ENCODE measurements at regions not wholly inside any gene's neighbourhood (a gene's known extent, or its start where the extent isn't known, plus 50 kb on each side); places are given as distances from the start of the nearest gene placed in this dataset.

- no peaks in the 10 kb centered on the region for H3K36me3 ChIP-seq (ENCODE audit: control insufficient read depth in 3 of 3, insufficient read depth in 2 of 3, low read depth in 1 of 3, low read length in 3 of 3)
- no peak overlapping the region for H3K27ac ChIP-seq (ENCODE audit: low read depth in 1 of 3, low read length in 2 of 3)
- H3K4me3 ChIP-seq (ENCODE audit: low read depth in 1 of 3, low read length in 3 of 3) = no peak overlapping the region
- no peaks in the 10 kb centered on the region for H3K4me1 ChIP-seq (ENCODE audit: control insufficient read depth in 3 of 3, insufficient read depth in 2 of 3, low read depth in 1 of 3, low read length in 2 of 3)
- H3K9me3 ChIP-seq (ENCODE audit: control insufficient read depth in 2 of 2, insufficient read depth in 1 of 2, low read depth in 1 of 2, low read length in 1 of 2) = no peaks in the 10 kb centered on the region
- no peak for DNase-seq
- peak; percentile 73 for FAIRE-seq
- H3K27me3 ChIP-seq (ENCODE audit: control insufficient read depth in 3 of 3, insufficient read depth in 3 of 3, low read length in 3 of 3) = no peaks in the 10 kb centered on the region
These were observed 197.9 kb downstream of the CALCRL start for GRCh38 chr2:187250137-187250536.

GRCh38 chr2:187233811-187234210 is 214.2 kb downstream of the CALCRL start:
- DNase-seq = no peak
- Histone ChIP-seq H3K4me3 (ENCODE audit: low read depth in 1 of 3, low read length in 3 of 3) (no peak overlapping the region), H3K36me3 (ENCODE audit: control insufficient read depth in 3 of 3, insufficient read depth in 2 of 3, low read depth in 1 of 3, low read length in 3 of 3) (no peaks in the 10 kb centered on the region), H3K27me3 (ENCODE audit: control insufficient read depth in 3 of 3, insufficient read depth in 3 of 3, low read length in 3 of 3) (no peaks in the 10 kb centered on the region), H3K27ac (ENCODE audit: low read depth in 1 of 3, low read length in 2 of 3) (no peak overlapping the region), H3K9me3 (ENCODE audit: control insufficient read depth in 2 of 2, insufficient read depth in 1 of 2, low read depth in 1 of 2, low read length in 1 of 2) (no peaks in the 10 kb centered on the region), H3K4me1 (ENCODE audit: control insufficient read depth in 3 of 3, insufficient read depth in 2 of 3, low read depth in 1 of 3, low read length in 2 of 3) (no peaks in the 10 kb centered on the region)
- WGBS, 3 donors = 85 to 90% (median 88%) methylated on average over 2 of the region's 2 CpGs
- no peak for FAIRE-seq

DNA sequence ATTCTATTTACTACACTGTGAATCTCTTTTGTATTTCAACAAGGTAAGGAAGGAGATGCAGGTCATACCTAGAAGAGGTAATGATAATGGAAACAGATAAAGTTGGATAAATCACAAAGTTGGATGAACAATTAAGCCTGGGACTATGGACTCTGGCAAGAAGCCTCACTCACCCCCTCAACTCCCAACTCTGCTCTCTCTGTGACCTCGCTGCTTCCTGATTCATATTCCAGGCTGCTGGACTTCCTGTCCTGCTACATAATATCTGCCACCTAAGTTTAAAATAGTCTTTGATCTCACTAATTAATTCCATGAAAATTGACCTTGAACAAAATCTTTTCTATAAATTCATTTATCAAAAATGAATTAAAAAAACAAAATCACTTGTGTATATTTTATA is 215.3 kb downstream of the CALCRL start:
- 32 to 63% (median 54%) methylated on average over 1 of the region's 1 CpG for WGBS, 3 donors
- Histone ChIP-seq H3K27ac (ENCODE audit: low read depth in 1 of 3, low read length in 2 of 3) (no peak overlapping the region), H3K27me3 (ENCODE audit: control insufficient read depth in 3 of 3, insufficient read depth in 3 of 3, low read length in 3 of 3) (no peaks in the 10 kb centered on the region), H3K36me3 (ENCODE audit: control insufficient read depth in 3 of 3, insufficient read depth in 2 of 3, low read depth in 1 of 3, low read length in 3 of 3) (no peaks in the 10 kb centered on the region), H3K4me1 (ENCODE audit: control insufficient read depth in 3 of 3, insufficient read depth in 2 of 3, low read depth in 1 of 3, low read length in 2 of 3) (no peaks in the 10 kb centered on the region), H3K9me3 (ENCODE audit: control insufficient read depth in 2 of 2, insufficient read depth in 1 of 2, low read depth in 1 of 2, low read length in 1 of 2) (no peaks in the 10 kb centered on the region), H3K4me3 (ENCODE audit: low read depth in 1 of 3, low read length in 3 of 3) (no peak overlapping the region)
- FAIRE-seq = no peak
- DNase-seq = no peak

DNA sequence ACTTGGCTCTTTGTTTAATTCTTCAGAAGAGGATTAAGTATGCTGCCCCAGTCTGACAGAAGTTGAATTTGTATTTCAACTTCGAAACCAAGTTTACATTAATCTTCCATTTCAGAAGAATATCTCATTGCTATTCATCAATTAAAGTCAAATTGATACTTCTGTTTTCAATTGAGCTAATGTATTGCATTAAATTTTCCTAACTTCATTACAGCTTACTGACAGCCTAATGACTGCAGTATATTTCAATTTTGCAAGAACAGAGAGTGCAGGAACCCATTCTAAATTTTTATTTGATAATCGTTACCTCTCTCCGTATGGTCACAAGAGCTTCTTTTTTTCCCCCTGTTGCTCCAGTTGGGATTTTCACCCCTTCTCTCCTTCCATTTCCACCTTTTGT is 218.0 kb downstream of the CALCRL start:
- no peaks in the 10 kb centered on the region for H3K4me1 ChIP-seq (ENCODE audit: control insufficient read depth in 3 of 3, insufficient read depth in 2 of 3, low read depth in 1 of 3, low read length in 2 of 3)
- H3K36me3 ChIP-seq (ENCODE audit: control insufficient read depth in 3 of 3, insufficient read depth in 2 of 3, low read depth in 1 of 3, low read length in 3 of 3) = no peaks in the 10 kb centered on the region
- H3K4me3 ChIP-seq (ENCODE audit: low read depth in 1 of 3, low read length in 3 of 3) = no peak overlapping the region
- H3K27me3 ChIP-seq (ENCODE audit: control insufficient read depth in 3 of 3, insufficient read depth in 3 of 3, low read length in 3 of 3) = no peaks in the 10 kb centered on the region
- WGBS, 3 donors = 87 to 89% (median 87%) methylated on average over 3 of the region's 3 CpGs
- H3K27ac ChIP-seq (ENCODE audit: low read depth in 1 of 3, low read length in 2 of 3) = no peak overlapping the region
- DNase-seq (no peak), FAIRE-seq (no peak)
- H3K9me3 ChIP-seq (ENCODE audit: control insufficient read depth in 2 of 2, insufficient read depth in 1 of 2, low read depth in 1 of 2, low read length in 1 of 2) = peaks cover 0 to 3% of the 10 kb centered on the region in 2 donors

DNA sequence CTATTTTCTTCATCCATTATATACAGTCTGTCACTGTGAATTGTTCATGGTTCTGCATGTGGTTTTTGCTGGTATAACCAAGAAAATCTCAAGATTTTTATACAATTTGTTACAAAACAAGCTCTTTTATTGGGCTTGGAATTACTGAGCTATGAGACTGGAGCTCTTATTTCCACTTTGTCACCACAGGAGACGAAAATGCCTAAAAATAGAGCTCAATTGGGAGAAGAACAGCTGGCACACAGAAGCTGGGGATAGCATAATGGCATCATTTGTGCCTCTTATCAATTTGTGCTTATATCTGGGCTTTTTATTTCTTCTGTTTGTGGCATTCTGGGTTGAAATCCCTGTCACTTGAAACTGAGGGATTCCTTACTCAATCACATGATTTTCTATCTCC is 219.1 kb downstream of the CALCRL start:
- Histone ChIP-seq H3K36me3 (ENCODE audit: control insufficient read depth in 3 of 3, insufficient read depth in 2 of 3, low read depth in 1 of 3, low read length in 3 of 3) (no peaks in the 10 kb centered on the region), H3K4me3 (ENCODE audit: low read depth in 1 of 3, low read length in 3 of 3) (no peak overlapping the region), H3K27me3 (ENCODE audit: control insufficient read depth in 3 of 3, insufficient read depth in 3 of 3, low read length in 3 of 3) (no peaks in the 10 kb centered on the region), H3K4me1 (ENCODE audit: control insufficient read depth in 3 of 3, insufficient read depth in 2 of 3, low read depth in 1 of 3, low read length in 2 of 3) (no peaks in the 10 kb centered on the region), H3K9me3 (ENCODE audit: control insufficient read depth in 2 of 2, insufficient read depth in 1 of 2, low read depth in 1 of 2, low read length in 1 of 2) (peaks cover 0 to 3% of the 10 kb centered on the region in 2 donors), H3K27ac (ENCODE audit: low read depth in 1 of 3, low read length in 2 of 3) (no peak overlapping the region)
- 50 to 65% (median 59%) methylated on average over 1 of the region's 1 CpG for WGBS, 3 donors
- DNase-seq (no peak), FAIRE-seq (no peak)

- DNase-seq (no peak), FAIRE-seq (no peak)
- H3K4me3 ChIP-seq (ENCODE audit: low read depth in 1 of 3, low read length in 3 of 3) = no peak overlapping the region
- H3K27me3 ChIP-seq (ENCODE audit: control insufficient read depth in 3 of 3, insufficient read depth in 3 of 3, low read length in 3 of 3) = no peaks in the 10 kb centered on the region
- H3K4me1 ChIP-seq (ENCODE audit: control insufficient read depth in 3 of 3, insufficient read depth in 2 of 3, low read depth in 1 of 3, low read length in 2 of 3) = peaks cover 0 to 2% (median 0%) of the 10 kb centered on the region in 3 donors
- 87 to 93% (median 90%) methylated on average over 3 of the region's 3 CpGs for WGBS, 3 donors
- no peaks in the 10 kb centered on the region for H3K36me3 ChIP-seq (ENCODE audit: control insufficient read depth in 3 of 3, insufficient read depth in 2 of 3, low read depth in 1 of 3, low read length in 3 of 3)
- no peak overlapping the region for H3K27ac ChIP-seq (ENCODE audit: low read depth in 1 of 3, low read length in 2 of 3)
- peaks cover 0 to 14% of the 10 kb centered on the region in 2 donors for H3K9me3 ChIP-seq (ENCODE audit: control insufficient read depth in 2 of 2, insufficient read depth in 1 of 2, low read depth in 1 of 2, low read length in 1 of 2)
These were observed 223.1 kb downstream of the CALCRL start for GRCh38 chr2:187224989-187225388.

GRCh38 chr2:187220071-187220470 is 228.0 kb downstream of the CALCRL start:
- H3K27ac ChIP-seq (ENCODE audit: low read depth in 1 of 3, low read length in 2 of 3) = no peak overlapping the region
- peaks cover 0 to 2% (median 0%) of the 10 kb centered on the region in 3 donors for H3K4me1 ChIP-seq (ENCODE audit: control insufficient read depth in 3 of 3, insufficient read depth in 2 of 3, low read depth in 1 of 3, low read length in 2 of 3)
- no peak for FAIRE-seq
- H3K4me3 ChIP-seq (ENCODE audit: low read depth in 1 of 3, low read length in 3 of 3) = no peak overlapping the region
- WGBS, 3 donors = 27 to 70% (median 35%) methylated on average over 1 of the region's 1 CpG
- H3K9me3 ChIP-seq (ENCODE audit: control insufficient read depth in 2 of 2, insufficient read depth in 1 of 2, low read depth in 1 of 2, low read length in 1 of 2) = peaks cover 0 to 14% of the 10 kb centered on the region in 2 donors
- no peaks in the 10 kb centered on the region for H3K27me3 ChIP-seq (ENCODE audit: control insufficient read depth in 3 of 3, insufficient read depth in 3 of 3, low read length in 3 of 3)
- H3K36me3 ChIP-seq (ENCODE audit: control insufficient read depth in 3 of 3, insufficient read depth in 2 of 3, low read depth in 1 of 3, low read length in 3 of 3) = no peaks in the 10 kb centered on the region
- peak; percentile 11 to 32 for DNase-seq

DNA sequence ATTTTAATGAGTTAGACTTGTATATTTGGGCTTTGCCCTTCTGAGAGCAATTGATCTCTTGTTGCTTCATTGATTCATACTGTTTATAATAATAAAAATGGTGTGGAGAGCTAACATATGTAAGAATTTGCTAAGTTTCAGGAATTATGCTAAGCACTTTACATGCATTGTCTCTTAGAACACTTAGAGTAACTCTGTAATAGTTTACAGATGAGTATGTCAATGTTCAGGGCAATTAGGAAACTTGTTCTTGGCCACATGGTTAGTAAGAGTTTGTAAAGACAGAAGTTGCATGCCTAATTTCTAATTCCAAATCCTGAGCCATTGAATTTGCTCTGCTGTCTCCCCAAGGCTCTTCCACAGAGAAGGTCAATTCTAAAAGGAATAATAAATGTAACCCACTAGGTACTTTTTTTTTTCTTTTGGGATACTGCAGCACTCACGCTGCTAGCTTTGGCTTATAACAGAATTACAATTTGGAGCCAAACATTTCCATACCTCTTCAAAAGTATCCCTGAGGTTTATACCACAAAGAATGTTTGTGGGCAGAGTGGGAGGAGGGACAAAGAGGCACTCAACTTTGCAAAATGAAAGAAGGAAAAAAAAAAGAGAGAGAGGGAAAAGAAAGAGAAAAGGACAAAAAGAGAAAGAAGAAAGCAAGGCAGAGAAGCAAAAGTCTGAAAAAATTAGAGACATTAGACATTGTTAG is 232.4 kb downstream of the CALCRL start:
- Histone ChIP-seq H3K36me3 (ENCODE audit: control insufficient read depth in 3 of 3, insufficient read depth in 2 of 3, low read depth in 1 of 3, low read length in 3 of 3) (no peaks in the 10 kb centered on the region), H3K27me3 (ENCODE audit: control insufficient read depth in 3 of 3, insufficient read depth in 3 of 3, low read length in 3 of 3) (no peaks in the 10 kb centered on the region), H3K4me3 (ENCODE audit: low read depth in 1 of 3, low read length in 3 of 3) (no peak overlapping the region), H3K9me3 (ENCODE audit: control insufficient read depth in 2 of 2, insufficient read depth in 1 of 2, low read depth in 1 of 2, low read length in 1 of 2) (peaks cover 0 to 4% of the 10 kb centered on the region in 2 donors), H3K27ac (ENCODE audit: low read depth in 1 of 3, low read length in 2 of 3) (no peak overlapping the region), H3K4me1 (ENCODE audit: control insufficient read depth in 3 of 3, insufficient read depth in 2 of 3, low read depth in 1 of 3, low read length in 2 of 3) (peaks cover 0 to 2% (median 0%) of the 10 kb centered on the region in 3 donors)
- FAIRE-seq (no peak), DNase-seq (no peak)
- WGBS, 3 donors = 78 to 85% (median 85%) methylated on average over 1 of the region's 1 CpG

DNA sequence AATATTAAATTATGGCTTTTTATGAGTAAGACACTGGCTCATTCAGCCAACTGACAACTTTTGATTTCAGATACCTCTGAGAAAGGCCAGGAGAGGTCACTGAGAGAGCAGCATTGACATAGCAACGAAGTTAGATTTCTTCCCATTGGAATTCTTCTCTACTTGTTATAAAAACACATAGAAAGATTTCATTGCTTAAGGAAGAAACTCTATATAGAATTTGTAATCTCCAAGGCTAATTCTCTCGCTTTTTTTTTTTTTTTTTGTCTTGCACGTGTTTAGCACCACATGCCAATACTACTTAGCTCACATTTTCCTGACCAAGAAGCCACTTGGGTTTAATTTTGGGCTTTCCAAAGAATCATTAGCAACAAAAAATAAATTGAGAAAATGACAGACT is 233.7 kb downstream of the CALCRL start:
- H3K4me3 ChIP-seq (ENCODE audit: low read depth in 1 of 3, low read length in 3 of 3) = no peak overlapping the region
- peaks cover 0 to 10% of the 10 kb centered on the region in 2 donors for H3K9me3 ChIP-seq (ENCODE audit: control insufficient read depth in 2 of 2, insufficient read depth in 1 of 2, low read depth in 1 of 2, low read length in 1 of 2)
- H3K36me3 ChIP-seq (ENCODE audit: control insufficient read depth in 3 of 3, insufficient read depth in 2 of 3, low read depth in 1 of 3, low read length in 3 of 3) = no peaks in the 10 kb centered on the region
- 69 to 72% (median 71%) methylated on average over 3 of the region's 3 CpGs for WGBS, 3 donors
- no peaks in the 10 kb centered on the region for H3K4me1 ChIP-seq (ENCODE audit: control insufficient read depth in 3 of 3, insufficient read depth in 2 of 3, low read depth in 1 of 3, low read length in 2 of 3)
- DNase-seq (no peak), FAIRE-seq (no peak)
- no peak overlapping the region for H3K27ac ChIP-seq (ENCODE audit: low read depth in 1 of 3, low read length in 2 of 3)
- H3K27me3 ChIP-seq (ENCODE audit: control insufficient read depth in 3 of 3, insufficient read depth in 3 of 3, low read length in 3 of 3) = no peaks in the 10 kb centered on the region

Data from small intestine (tissue), 7 donors.